ENCODE measurements at regions not wholly inside any gene's neighbourhood (a gene's known extent, or its start where the extent isn't known, plus 50 kb on each side); places are given as distances from the start of the nearest gene placed in this dataset.

GRCh38 chr6:21355638-21356037, 237.9 kb upstream of the SOX4 start:
- TF ChIP-seq CTCF (IDR thresholded peaks at IDR 0.05): no peak
- TF ChIP-seq POLR2A (IDR thresholded peaks at IDR 0.05): no peak
